Pancreas (tissue), 10 donors: ENCODE measurements at regions not wholly inside any gene's neighbourhood (a gene's known extent, or its start where the extent isn't known, plus 50 kb on each side); places are given as distances from the start of the nearest gene placed in this dataset.
A peak's percentile ranks its signal among the peaks of the same experiment; 100 is the strongest.

ENCODE experiments used
- ATAC-seq, 4 donors: fragments of 200-7000 bp; cut with Tn5 transposase; one replicate each; pipeline versions ENCODE4 v1.8.0 to v1.9.1; 2020; ENCODE audit warnings: mild to moderate bottlenecking in 4 of 4, moderate library complexity in 4 of 4
- DNase-seq, 6 donors: peaks; one replicate each; pipeline ENCODE4 v3.0.0-alpha.2; 2020
- FAIRE-seq: peaks from 2 replicates; lab custom pipeline; 2012; peaks lifted over from hg19 to GRCh38; lab: Jason Lieb, UNC
- H3K27ac ChIP-seq, 4 donors: fragments of 200-600 bp; sonication (generic); 1 replicate in 3 of 4; 2 replicates in 1 of 4; pipeline versions ENCODE4 v1.5.0 to v1.8.0; 2020
- H3K27me3 ChIP-seq, 4 donors: fragments of 200-600 bp; one replicate each; pipeline ENCODE4 v1.8.0; 2021
- H3K36me3 ChIP-seq, 3 donors: fragments of 200-600 bp; sonication (generic) in 1 of 3; one replicate each; pipeline versions ENCODE4 v1.5.0 to v1.8.0; 2020 to 2021
- H3K4me1 ChIP-seq, 3 donors: fragments of 200-600 bp; one replicate each; pipeline ENCODE4 v1.8.0; 2021
- H3K4me3 ChIP-seq, 4 donors: fragments of 200-600 bp; sonication (generic) in 2 of 4; one replicate each; pipeline versions ENCODE4 v1.5.0 to v1.8.0; 2020 to 2021
- H3K9me3 ChIP-seq, 4 donors: fragments of 200-600 bp; one replicate each; pipeline ENCODE4 v1.8.0; 2021
- WGBS, 2 donors: extraction: QIAGEN DNeasy Blood & Tissue Kit; methylation state at CpG; one replicate each; pipeline ENCODE4 v1.1.7; 2013; 5-methylcytosine and 5-hydroxymethylcytosine counted together
- intact Hi-C, 3 donors: fragments of 100-400 bp; cut with DNase I; formaldehyde crosslinking; loops; one replicate each; pipeline versions ENCODE4 v1.11.1 to v1.14.2; 2022
- TF ChIP-seq, protein P1 (sequence below), 4 donors: fragments of 200-600 bp; sonication (generic) in 3 of 4; IDR thresholded peaks; one replicate each; pipeline versions ENCODE4 v1.5.0 to v1.8.0; 2021; ENCODE audit warnings: antibody characterized with exemption in 4 of 4
- donor health status: healthy with polysubstance abuse.
- donor health status: DM: no; HTN: no; CAD: no; lungs with moderate emphysema.
- donor health status: DM: no; HTN: no; CAD: no.
- donor health status: control.
- donor health status: control.
- donor health status: Bipolar disorder and iron deficiency.
- donor health status: DM: yes; HTN: yes; CAD: no.
- donor health status: DM: no; HTN: no; CAD: no.
- donor health status: DM: no; HTN: no; CAD: no.
- donor health status: DM: yes; HTN: yes; CAD: no.

DNA sequence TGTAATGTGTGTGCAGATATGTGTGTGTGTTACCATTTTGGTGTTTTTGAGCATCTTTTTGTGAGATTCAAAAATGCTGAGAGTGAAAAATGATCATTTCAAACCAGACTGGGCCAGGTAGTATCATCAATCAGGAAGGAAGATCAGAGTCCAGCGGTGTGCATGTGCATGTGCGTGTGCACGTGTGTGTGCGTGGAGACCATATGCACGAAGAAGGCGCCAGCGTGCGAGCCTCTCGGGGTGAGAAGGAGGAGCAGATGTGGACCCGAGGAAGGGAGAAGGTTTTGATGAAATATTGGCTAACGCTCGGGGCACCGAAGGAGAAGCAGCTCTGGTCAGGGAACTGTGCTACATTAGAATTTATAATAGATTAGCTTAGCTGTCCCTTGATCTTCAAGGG lies 516.4 kb downstream of the CCDC171 start:
- ATAC-seq, result no peak

DNA sequence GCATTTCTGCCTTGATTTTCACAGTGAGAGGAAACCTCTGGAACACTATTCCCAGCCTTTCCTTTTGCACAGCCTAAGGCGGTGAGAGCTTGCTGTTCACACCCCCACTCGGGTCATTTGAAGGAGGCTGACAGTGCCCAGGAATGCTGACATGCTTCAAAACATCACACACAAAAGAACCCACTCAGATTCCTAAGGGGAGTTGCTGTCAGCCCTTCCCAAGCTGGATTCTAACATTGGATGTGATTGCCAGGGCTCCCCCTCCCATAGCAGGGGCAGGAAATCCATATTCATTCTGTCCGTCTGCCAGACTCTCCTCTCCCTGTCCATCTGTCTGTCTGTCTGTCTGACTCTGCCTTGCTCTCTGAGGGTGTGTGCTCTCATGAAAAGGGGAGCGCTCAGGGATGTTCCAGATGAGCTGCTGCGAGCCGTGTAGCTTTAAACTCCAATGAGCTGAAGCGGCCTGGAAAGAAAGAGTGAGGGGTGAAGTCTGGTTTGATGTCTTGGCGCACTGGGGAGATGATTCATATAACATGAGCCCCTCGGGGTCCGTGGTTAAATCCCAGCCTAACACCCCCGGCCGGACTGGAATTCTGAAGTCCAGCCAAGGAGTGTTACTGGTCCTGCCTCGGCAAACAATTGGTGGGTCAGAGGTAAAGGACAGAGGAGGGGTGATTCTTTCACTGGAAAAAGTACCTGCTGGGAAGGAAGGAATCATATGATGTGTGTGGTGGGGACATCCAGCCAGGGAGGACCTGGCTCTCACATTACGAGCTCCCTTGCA lies 517.0 kb downstream of the CCDC171 start:
- intact Hi-C loops, result no loop called here
- ATAC-seq, result peak in 1 of 4 donors; percentile 26
- Histone ChIP-seq H3K27me3 (no peaks in the 10 kb centered on the region), H3K4me3 (no peak overlapping the region), H3K9me3 (no peaks in the 10 kb centered on the region), H3K27ac (no peak overlapping the region), H3K4me1 (no peaks in the 10 kb centered on the region), H3K36me3 (no peaks in the 10 kb centered on the region)
- DNase-seq, result no peak
- 59 to 63% methylated on average over 14 of the region's 14 CpGs for WGBS, 2 donors
- no peak for FAIRE-seq
- TF ChIP-seq, protein P1, sequence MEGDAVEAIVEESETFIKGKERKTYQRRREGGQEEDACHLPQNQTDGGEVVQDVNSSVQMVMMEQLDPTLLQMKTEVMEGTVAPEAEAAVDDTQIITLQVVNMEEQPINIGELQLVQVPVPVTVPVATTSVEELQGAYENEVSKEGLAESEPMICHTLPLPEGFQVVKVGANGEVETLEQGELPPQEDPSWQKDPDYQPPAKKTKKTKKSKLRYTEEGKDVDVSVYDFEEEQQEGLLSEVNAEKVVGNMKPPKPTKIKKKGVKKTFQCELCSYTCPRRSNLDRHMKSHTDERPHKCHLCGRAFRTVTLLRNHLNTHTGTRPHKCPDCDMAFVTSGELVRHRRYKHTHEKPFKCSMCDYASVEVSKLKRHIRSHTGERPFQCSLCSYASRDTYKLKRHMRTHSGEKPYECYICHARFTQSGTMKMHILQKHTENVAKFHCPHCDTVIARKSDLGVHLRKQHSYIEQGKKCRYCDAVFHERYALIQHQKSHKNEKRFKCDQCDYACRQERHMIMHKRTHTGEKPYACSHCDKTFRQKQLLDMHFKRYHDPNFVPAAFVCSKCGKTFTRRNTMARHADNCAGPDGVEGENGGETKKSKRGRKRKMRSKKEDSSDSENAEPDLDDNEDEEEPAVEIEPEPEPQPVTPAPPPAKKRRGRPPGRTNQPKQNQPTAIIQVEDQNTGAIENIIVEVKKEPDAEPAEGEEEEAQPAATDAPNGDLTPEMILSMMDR (IDR thresholded peaks at IDR 0.05), result no peak

More for the DNA sequence above, 516.4 kb downstream of the CCDC171 start:
- 82 to 88% methylated on average over 13 of the region's 13 CpGs for WGBS, 2 donors
- FAIRE-seq (no peak), DNase-seq (no peak)
- Histone ChIP-seq H3K4me3 (no peak overlapping the region), H3K4me1 (no peaks in the 10 kb centered on the region), H3K27me3 (no peaks in the 10 kb centered on the region), H3K9me3 (no peaks in the 10 kb centered on the region), H3K36me3 (no peaks in the 10 kb centered on the region), H3K27ac (no peak overlapping the region)
- intact Hi-C loops, result no loop called here
- TF ChIP-seq, protein P1 (IDR thresholded peaks at IDR 0.05), result no peak

DNA sequence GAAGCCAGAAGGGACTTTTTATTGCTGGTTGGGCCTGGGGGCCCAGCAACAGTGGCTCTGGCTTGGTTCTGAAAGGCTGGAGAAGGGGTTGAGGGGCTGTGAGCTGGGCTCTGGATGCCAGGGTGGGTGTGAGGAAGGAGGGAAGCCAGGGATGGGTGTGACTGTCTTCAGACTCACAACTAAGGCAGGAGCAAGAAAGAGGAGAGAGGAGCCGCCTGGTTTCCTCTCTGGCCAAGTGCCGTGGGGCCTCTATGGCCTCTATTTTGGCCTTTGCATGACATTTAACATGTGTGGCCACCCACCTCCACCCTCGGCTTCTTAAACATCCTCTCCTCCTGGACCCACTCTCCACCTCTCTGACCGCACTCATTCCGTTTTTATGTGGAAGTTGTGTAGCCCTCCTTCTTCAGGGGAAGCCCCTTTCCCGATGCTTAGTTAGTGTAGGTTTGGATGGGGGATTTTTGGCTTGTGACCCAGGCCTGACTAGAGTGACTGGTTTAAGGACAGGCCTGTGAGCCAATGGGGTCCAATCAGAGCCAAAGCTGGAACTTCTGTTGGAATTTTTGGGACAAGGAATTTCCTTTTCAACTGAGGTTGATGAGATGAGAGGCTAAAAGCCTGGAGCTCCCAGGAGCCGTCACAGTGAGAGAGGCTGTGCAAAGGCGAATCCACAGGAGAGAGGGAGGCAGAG lies 517.8 kb downstream of the CCDC171 start:
- TF ChIP-seq, protein P1 (IDR thresholded peaks at IDR 0.05), result no peak
- H3K27me3 ChIP-seq, result no peaks in the 10 kb centered on the region
- intact Hi-C loops, result no loop called here
- no peaks in the 10 kb centered on the region for H3K36me3 ChIP-seq
- H3K4me1 ChIP-seq, result no peaks in the 10 kb centered on the region
- no peak overlapping the region for H3K4me3 ChIP-seq
- DNase-seq, result no peak
- ATAC-seq, result peak in 1 of 4 donors; percentile 12
- WGBS, 2 donors, result 67 to 84% methylated on average over 8 of the region's 8 CpGs
- H3K9me3 ChIP-seq, result no peaks in the 10 kb centered on the region
- FAIRE-seq, result no peak
- no peak overlapping the region for H3K27ac ChIP-seq

DNA sequence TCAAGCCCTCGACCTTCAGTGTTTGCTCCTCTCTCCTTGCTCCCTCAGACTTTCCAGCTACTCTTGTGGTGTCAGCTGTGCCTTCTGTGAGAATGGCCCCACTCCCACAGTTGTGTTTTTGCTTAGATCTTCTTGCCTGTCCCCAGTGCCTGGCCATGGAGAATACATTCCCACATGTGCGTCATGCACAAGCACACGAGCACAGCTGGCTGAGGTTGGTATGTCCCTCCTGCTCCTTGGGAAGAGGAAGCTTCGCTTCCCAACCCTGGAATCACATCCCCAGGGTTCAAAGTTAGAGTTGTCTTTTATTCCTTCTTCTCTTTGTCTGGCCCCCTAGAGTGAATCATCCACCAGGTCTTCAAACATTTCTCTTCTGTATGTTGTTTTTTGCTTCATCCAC lies 518.6 kb downstream of the CCDC171 start:
- FAIRE-seq (no peak), DNase-seq (no peak), ATAC-seq (no peak)
- H3K9me3 ChIP-seq, result no peaks in the 10 kb centered on the region
- no peaks in the 10 kb centered on the region for H3K4me1 ChIP-seq
- intact Hi-C loops, result no loop called here
- H3K27ac ChIP-seq, result no peak overlapping the region
- WGBS, 2 donors, result 55 to 65% methylated on average over 4 of the region's 4 CpGs
- no peak overlapping the region for H3K4me3 ChIP-seq
- TF ChIP-seq, protein P1 (IDR thresholded peaks at IDR 0.05), result no peak
- no peaks in the 10 kb centered on the region for H3K36me3 ChIP-seq
- H3K27me3 ChIP-seq, result no peaks in the 10 kb centered on the region

DNA sequence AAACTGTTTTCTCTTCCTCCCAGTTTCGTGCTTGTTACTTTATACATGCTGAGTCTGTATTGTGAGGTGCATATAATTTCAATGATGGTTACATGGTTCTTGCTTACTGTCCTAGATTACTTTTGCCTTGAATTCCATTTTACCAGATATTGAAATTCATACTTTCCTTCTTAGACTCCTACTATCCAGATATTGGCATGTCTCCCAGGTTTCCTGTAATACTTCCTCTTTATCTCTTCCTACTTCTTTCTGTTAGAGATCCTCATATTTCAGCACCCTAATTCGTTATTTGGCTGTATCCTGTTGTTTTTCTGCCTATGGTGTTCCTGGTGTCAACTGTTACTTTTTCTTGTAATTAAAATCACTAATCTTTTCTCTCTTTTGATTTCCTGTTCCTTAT lies 522.1 kb downstream of the CCDC171 start:
- ATAC-seq (no peak), DNase-seq (no peak), FAIRE-seq (no peak)
- TF ChIP-seq, protein P1 (IDR thresholded peaks at IDR 0.05), result no peak
- no peaks in the 10 kb centered on the region for H3K27me3 ChIP-seq
- H3K4me3 ChIP-seq, result no peak overlapping the region
- no peaks in the 10 kb centered on the region for H3K9me3 ChIP-seq
- no peak overlapping the region for H3K27ac ChIP-seq
- intact Hi-C loops, result no loop called here
- no peaks in the 10 kb centered on the region for H3K4me1 ChIP-seq
- H3K36me3 ChIP-seq, result no peaks in the 10 kb centered on the region
- WGBS, 2 donors, result 51% methylated on average over 2 of the region's 2 CpGs
